Endodermal cell (in vitro differentiated cells): ENCODE measurements at regions not wholly inside any gene's neighbourhood (a gene's known extent, or its start where the extent isn't known, plus 50 kb on each side); places are given as distances from the start of the nearest gene placed in this dataset.

Experiments used
- DNase-seq: peaks from one replicate; pipeline ENCODE4 v3.0.0-alpha.2; 2017
- H3K27ac ChIP-seq: 2 replicates; pipeline ENCODE4 v1.5.1; 2013; ENCODE audit warnings: mild to moderate bottlenecking, low read depth, low read length, moderate library complexity
- H3K27me3 ChIP-seq: 2 replicates; pipeline ENCODE4 v1.6.1; 2013; ENCODE audit warnings: mild to moderate bottlenecking, low read length, moderate library complexity; ENCODE audit not compliant: insufficient read depth, control insufficient read depth, poor library complexity, severe bottlenecking
- H3K36me3 ChIP-seq: 2 replicates; pipeline ENCODE4 v1.7.0; 2013; ENCODE audit warnings: mild to moderate bottlenecking, low read length, moderate library complexity; ENCODE audit not compliant: control insufficient read depth, insufficient read depth
- H3K4me1 ChIP-seq: one replicate; pipeline ENCODE4 v1.7.0; 2013; ENCODE audit warnings: low read length; ENCODE audit not compliant: control insufficient read depth, insufficient read depth
- H3K4me3 ChIP-seq: 2 replicates; pipeline ENCODE4 v1.5.1; 2013; ENCODE audit warnings: mild to moderate bottlenecking, low read length, moderate library complexity
- H3K9ac ChIP-seq: 2 replicates; pipeline ENCODE4 v1.6.1; 2013; ENCODE audit warnings: mild to moderate bottlenecking, low read length, moderate library complexity; ENCODE audit not compliant: poor library complexity, severe bottlenecking; ENCODE audit errors: extremely low read depth
- H3K9me3 ChIP-seq: 2 replicates; pipeline ENCODE4 v1.6.1; 2013; ENCODE audit warnings: mild to moderate bottlenecking, low read length, moderate library complexity; ENCODE audit not compliant: control insufficient read depth
- H3K27ac Mint-ChIP-seq: 2 replicates; pipeline ENCODE4 v1.8.0; 2020; ENCODE audit warnings: mixed read lengths
- H3K27me3 Mint-ChIP-seq: 2 replicates; pipeline ENCODE4 v1.8.0; 2021; ENCODE audit warnings: mild to moderate bottlenecking, mixed read lengths; ENCODE audit not compliant: insufficient read depth
- H3K36me3 Mint-ChIP-seq: 2 replicates; pipeline ENCODE4 v1.8.0; 2020; ENCODE audit warnings: low read depth, mixed read lengths
- H3K4me1 Mint-ChIP-seq: 2 replicates; pipeline ENCODE4 v1.8.0; 2020; ENCODE audit warnings: mixed read lengths
- H3K4me3 Mint-ChIP-seq: 2 replicates; pipeline ENCODE4 v1.8.0; 2020; ENCODE audit warnings: mild to moderate bottlenecking, moderate library complexity, mixed read lengths
- H3K9me3 Mint-ChIP-seq: 2 replicates; pipeline ENCODE4 v1.8.0; 2020; ENCODE audit warnings: mild to moderate bottlenecking, mixed read lengths
- CTCF ChIP-seq: fragments of 200-600 bp; sonication (generic); conservative IDR thresholded peaks from 2 replicates; pipeline ENCODE4 v1.5.0; 2021; ENCODE audit warnings: antibody characterized with exemption, mild to moderate bottlenecking
- WGBS, 2 experiments: methylation state at CpG; one replicate each; pipeline versions ENCODE4 v1.1.5 to v1.1.7; 2013; ENCODE audit warnings: missing lambda C conversion rate in 2 of 2, mixed read lengths in 1 of 2; ENCODE audit not compliant: insufficient coverage in 1 of 2, insufficient read length in 1 of 2; 5-methylcytosine and 5-hydroxymethylcytosine counted together

DNA sequence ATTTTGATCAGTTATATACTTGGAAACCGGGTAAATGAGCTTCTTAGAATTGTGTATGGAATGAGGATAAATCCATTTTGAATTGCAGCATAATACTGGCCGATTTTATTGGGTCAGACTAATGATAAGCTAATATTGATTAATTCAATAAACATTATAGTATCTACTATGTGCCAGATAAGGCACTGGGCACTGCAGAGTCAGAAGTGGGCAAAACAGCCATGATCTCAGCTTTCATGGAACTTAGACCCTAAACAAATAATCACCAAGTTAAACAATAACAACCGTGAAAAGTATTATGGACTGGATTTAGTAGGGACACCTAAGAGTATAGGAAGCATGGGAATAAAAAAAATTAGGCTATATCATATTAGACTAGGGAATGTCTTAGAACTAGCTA, 297.0 kb upstream of the PKDCC start:
- no peaks in the 10 kb centered on the region for H3K27me3 ChIP-seq
- Mint-ChIP-seq H3K4me1 (peaks cover 10% of the 10 kb centered on the region), H3K27me3 (peaks cover 5% of the 10 kb centered on the region), H3K9me3 (peaks cover 5% of the 10 kb centered on the region), H3K27ac (no peak overlapping the region), H3K36me3 (no peaks in the 10 kb centered on the region), H3K4me3 (no peak overlapping the region)
- H3K27ac ChIP-seq, result no peak overlapping the region
- H3K9me3 ChIP-seq, result peaks cover 12% of the 10 kb centered on the region
- TF ChIP-seq CTCF, result no peak
- H3K4me1 ChIP-seq, result peaks cover 10% of the 10 kb centered on the region
- H3K4me3 ChIP-seq, result no peak overlapping the region
- DNase-seq, result no peak
- H3K36me3 ChIP-seq, result no peaks in the 10 kb centered on the region
- H3K9ac ChIP-seq, result no peak overlapping the region
- WGBS, 2 experiments, result 90% methylated on average over 3 of the region's 3 CpGs; no CpG with 5 or more reads in 1 of the 2 experiments

DNA sequence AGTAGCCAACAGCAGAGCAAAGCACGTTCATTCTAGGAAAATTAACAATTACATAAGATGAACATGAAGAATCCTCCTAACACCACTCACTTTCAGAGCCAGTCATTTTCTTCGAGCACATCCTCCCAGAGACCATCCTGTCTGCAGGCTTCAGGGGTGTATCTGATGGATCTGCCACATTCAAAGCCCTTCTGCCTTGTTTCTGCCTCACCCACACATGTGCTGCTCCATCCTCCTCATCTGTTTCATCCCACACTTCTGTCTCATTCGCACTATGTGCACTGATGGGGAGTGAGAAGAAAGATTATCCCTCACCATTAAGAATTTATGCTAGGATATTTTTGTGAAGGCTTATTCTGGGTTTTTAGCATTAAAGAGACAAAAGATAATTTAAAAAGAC, 287.9 kb upstream of the PKDCC start:
- no peak overlapping the region for H3K4me3 Mint-ChIP-seq

DNA sequence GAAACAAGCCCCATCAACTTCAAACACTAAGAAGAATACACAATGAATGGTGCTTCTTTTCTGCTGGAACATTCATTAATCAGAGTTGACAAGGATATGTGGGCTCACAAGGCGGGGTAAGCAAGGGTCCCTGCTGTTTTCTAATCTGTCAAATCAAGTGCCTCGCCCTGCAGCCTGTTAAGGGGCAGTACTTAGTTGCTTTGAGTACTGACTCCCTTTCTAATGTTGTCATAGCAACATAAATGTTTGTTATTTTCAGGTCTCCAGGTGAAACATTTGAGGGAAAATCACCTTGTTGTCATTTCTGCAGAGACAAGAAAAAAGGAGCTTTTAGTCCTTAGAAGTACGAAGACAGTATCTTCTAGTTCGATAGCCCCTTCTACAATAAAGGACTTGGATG, 284.7 kb upstream of the PKDCC start:
- no peak overlapping the region for H3K4me3 Mint-ChIP-seq
- H3K9me3 ChIP-seq, result no peaks in the 10 kb centered on the region
- no peak overlapping the region for H3K9ac ChIP-seq
- H3K27me3 Mint-ChIP-seq, result peaks cover 4% of the 10 kb centered on the region
- no peak overlapping the region for H3K27ac Mint-ChIP-seq
- peaks cover 2% of the 10 kb centered on the region for H3K36me3 Mint-ChIP-seq
- 74 to 81% methylated on average over 4 of the region's 4 CpGs for WGBS, 2 experiments
- TF ChIP-seq CTCF, result no peak
- H3K9me3 Mint-ChIP-seq, result peaks cover 3% of the 10 kb centered on the region
- H3K4me3 ChIP-seq, result no peak overlapping the region
- H3K27ac ChIP-seq, result no peak overlapping the region
- no peaks in the 10 kb centered on the region for H3K27me3 ChIP-seq
- peaks cover 6% of the 10 kb centered on the region for H3K4me1 Mint-ChIP-seq
- no peaks in the 10 kb centered on the region for H3K36me3 ChIP-seq
- no peak for DNase-seq
- peaks cover 13% of the 10 kb centered on the region for H3K4me1 ChIP-seq

More for the DNA sequence above, 287.9 kb upstream of the PKDCC start:
- H3K9ac ChIP-seq, result no peak overlapping the region
- TF ChIP-seq CTCF, result no peak
- WGBS, 2 experiments, result 84 to 95% methylated on average over 2 to 3 of the region's 3 CpGs
- Mint-ChIP-seq H3K27ac (no peak overlapping the region), H3K27me3 (peaks cover 4% of the 10 kb centered on the region), H3K9me3 (no peaks in the 10 kb centered on the region), H3K36me3 (no peaks in the 10 kb centered on the region), H3K4me1 (peaks cover 13% of the 10 kb centered on the region)
- no peak for DNase-seq
- H3K4me3 ChIP-seq, result no peak overlapping the region
- H3K4me1 ChIP-seq, result peaks cover 17% of the 10 kb centered on the region
- H3K36me3 ChIP-seq, result no peaks in the 10 kb centered on the region
- H3K27ac ChIP-seq, result no peak overlapping the region
- no peaks in the 10 kb centered on the region for H3K9me3 ChIP-seq
- no peaks in the 10 kb centered on the region for H3K27me3 ChIP-seq
